ENCODE measurements at regions not wholly inside any gene's neighbourhood (a gene's known extent, or its start where the extent isn't known, plus 50 kb on each side); places are given as distances from the start of the nearest gene placed in this dataset.

DNA sequence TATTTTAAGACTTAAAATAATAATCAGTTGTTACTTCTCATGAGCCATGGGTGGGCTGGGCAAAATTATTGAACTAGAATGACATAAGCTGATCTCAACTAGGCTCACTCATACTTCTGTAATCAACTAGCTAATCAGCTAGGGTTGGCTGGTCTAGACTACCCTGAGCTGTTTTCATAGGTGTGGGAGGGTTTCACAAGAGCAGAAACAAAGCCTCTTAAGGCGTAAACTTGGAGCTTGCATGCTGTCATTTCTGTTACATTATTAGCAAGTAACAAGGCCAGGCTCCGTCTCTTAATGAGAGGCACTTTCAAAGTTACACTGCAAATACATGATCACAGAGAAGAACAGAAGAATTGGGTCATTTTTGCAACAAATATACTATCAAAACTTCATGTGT is 57.2 kb upstream of the GHR start:
- TF ChIP-seq, protein P1, sequence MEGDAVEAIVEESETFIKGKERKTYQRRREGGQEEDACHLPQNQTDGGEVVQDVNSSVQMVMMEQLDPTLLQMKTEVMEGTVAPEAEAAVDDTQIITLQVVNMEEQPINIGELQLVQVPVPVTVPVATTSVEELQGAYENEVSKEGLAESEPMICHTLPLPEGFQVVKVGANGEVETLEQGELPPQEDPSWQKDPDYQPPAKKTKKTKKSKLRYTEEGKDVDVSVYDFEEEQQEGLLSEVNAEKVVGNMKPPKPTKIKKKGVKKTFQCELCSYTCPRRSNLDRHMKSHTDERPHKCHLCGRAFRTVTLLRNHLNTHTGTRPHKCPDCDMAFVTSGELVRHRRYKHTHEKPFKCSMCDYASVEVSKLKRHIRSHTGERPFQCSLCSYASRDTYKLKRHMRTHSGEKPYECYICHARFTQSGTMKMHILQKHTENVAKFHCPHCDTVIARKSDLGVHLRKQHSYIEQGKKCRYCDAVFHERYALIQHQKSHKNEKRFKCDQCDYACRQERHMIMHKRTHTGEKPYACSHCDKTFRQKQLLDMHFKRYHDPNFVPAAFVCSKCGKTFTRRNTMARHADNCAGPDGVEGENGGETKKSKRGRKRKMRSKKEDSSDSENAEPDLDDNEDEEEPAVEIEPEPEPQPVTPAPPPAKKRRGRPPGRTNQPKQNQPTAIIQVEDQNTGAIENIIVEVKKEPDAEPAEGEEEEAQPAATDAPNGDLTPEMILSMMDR (IDR thresholded peaks at IDR 0.05; ENCODE audit: low read depth, low read length): no peak
- no peak for TF ChIP-seq MYC (IDR thresholded peaks at IDR 0.05; ENCODE audit: low read depth, low read length)
- no peak for TF ChIP-seq POLR2A (IDR thresholded peaks at IDR 0.05; ENCODE audit: extremely low read depth, insufficient read length)
- TF ChIP-seq, protein P2, sequence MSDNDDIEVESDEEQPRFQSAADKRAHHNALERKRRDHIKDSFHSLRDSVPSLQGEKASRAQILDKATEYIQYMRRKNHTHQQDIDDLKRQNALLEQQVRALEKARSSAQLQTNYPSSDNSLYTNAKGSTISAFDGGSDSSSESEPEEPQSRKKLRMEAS (IDR thresholded peaks at IDR 0.05; ENCODE audit: low read depth, low read length): no peak
- no peak for DNase-seq (ENCODE audit: low read depth)
- H3K4me3 ChIP-seq (ENCODE audit: low read depth, low read length): no peak overlapping the region

Data from NB4 (cell line).